ENCODE measurements at regions not wholly inside any gene's neighbourhood (a gene's known extent, or its start where the extent isn't known, plus 50 kb on each side); places are given as distances from the start of the nearest gene placed in this dataset.

DNA sequence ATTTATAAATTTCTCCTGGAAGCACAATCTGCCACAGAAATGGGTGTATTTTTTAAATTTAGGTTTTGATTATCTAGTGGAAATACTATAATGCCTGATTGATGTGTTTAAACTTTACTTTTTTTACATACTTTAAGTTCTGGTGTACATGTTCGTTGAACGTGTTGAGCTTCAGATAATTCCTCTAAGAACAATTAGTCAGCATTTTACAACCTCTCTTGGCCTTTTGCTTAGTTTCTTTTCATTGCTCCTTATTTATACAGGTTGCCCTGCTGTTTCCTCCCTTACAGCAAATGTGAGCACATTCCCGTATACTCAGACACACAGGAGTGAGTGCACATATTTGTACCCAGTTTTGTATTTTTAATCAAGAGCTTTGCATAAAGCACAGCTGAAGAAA, 1038.9 kb downstream of the BRINP3 start:
- DNase-seq (ENCODE audit: low read depth in 4 of 4, low spot score in 2 of 4): no peak

- DNase-seq (ENCODE audit: low read depth in 4 of 4, low spot score in 2 of 4): no peak
These were observed 1014.5 kb downstream of the BRINP3 start for GRCh38 chr1:189463166-189463565.

- DNase-seq (ENCODE audit: low read depth in 4 of 4, low spot score in 2 of 4): no peak
These were observed 980.9 kb downstream of the BRINP3 start for GRCh38 chr1:189496768-189497167.

- no peak for DNase-seq (ENCODE audit: low read depth in 4 of 4, low spot score in 2 of 4)
These were observed 977.9 kb downstream of the BRINP3 start for GRCh38 chr1:189499736-189500135.

- no peak for DNase-seq (ENCODE audit: low read depth in 4 of 4, low spot score in 2 of 4)
These were observed 976.9 kb downstream of the BRINP3 start for GRCh38 chr1:189500778-189501177.

- DNase-seq (ENCODE audit: low read depth in 4 of 4, low spot score in 2 of 4): no peak
These were observed 966.8 kb downstream of the BRINP3 start for GRCh38 chr1:189510827-189511226.

- no peak for DNase-seq (ENCODE audit: low read depth in 4 of 4, low spot score in 2 of 4)
These were observed 964.6 kb downstream of the BRINP3 start for GRCh38 chr1:189513091-189513490.

DNA sequence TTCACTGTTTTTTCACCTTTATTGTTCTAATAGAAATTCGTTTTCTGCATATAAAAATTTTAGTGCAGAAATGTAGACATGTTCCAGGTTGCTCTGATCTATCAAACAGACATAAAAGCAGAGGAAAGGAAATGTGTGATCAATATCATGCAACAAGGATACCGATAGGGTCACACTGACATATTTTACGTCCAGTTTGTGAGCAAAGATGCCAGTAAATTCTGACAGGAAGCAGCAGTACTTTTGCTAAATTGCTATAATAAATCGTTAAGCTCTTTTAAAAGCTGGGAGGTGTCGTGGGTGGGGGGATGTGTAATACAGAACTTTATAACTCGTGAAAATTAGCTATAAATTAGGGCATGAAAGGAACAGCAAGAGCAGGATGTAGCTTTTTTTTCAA, 955.2 kb downstream of the BRINP3 start:
- no peak for DNase-seq (ENCODE audit: low read depth in 4 of 4, low spot score in 2 of 4)

DNA sequence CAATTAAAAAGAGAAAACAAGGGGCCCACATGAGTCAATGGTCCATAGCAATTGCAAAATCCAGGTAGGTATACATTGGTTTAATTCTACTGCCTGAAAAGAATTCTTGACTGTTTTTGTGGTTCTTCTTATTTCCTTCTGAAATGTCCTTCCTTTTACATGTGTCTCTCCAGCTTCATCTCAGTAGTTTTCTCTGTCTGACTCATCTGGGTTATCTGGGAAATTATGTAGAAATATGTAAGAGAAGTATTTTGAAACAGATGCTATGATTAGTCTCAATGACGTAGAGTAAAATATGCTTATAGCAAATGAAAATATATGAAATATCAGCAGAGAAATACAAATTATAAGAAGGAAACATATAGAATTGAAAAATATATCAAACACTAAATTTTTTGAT, 953.2 kb downstream of the BRINP3 start:
- DNase-seq (ENCODE audit: low read depth in 4 of 4, low spot score in 2 of 4): no peak

GRCh38 chr1:189530162-189530561, 947.5 kb downstream of the BRINP3 start:
- DNase-seq (ENCODE audit: low read depth in 4 of 4, low spot score in 2 of 4): peak in 1 of 4 donors; percentile 0

- no peak for DNase-seq (ENCODE audit: low read depth in 4 of 4, low spot score in 2 of 4)
These were observed 939.4 kb downstream of the BRINP3 start for GRCh38 chr1:189538271-189538670.

GRCh38 chr1:189550498-189550897, 927.2 kb downstream of the BRINP3 start:
- no peak for DNase-seq (ENCODE audit: low read depth in 4 of 4, low spot score in 2 of 4)

DNA sequence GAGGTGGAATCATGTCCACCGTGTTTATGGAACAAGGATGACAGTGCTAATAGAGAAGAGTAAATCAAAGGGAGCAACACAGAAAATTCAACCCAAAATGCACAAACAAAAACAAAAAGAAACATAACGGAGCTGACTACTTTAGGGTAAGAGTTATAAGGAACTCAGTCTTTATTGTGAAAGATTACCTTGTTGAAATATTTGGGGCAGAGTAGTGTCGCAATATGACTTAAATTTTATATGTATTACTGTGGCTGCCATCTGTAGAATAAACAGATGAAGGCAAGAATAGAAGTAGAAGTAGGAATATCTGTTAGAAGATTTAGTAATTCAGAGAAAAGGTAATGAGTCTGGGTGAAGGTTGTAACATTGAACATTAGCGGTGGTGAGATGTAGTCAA, 913.9 kb downstream of the BRINP3 start:
- no peak for DNase-seq (ENCODE audit: low read depth in 4 of 4, low spot score in 2 of 4)

DNA sequence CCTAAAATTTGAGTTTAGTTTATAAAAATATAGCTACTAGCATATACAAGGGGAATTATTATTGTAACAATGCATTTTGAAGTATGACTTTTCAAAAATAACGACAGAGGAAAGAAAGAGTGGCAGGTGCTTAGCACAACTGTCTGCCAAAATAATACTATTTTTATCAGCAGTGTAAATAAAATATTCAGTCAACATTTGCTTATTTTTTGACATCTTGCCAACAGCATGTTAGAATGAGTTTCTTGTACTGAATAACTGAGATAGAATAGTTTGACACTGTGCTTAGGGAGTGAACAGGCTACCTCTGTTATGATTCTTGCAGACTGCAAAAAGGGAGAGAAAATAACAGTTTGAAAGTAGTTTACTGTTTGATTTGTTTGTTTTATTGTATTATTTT, 909.8 kb downstream of the BRINP3 start:
- DNase-seq (ENCODE audit: low read depth in 4 of 4, low spot score in 2 of 4): no peak

- DNase-seq (ENCODE audit: low read depth in 4 of 4, low spot score in 2 of 4): no peak
These were observed 881.5 kb downstream of the BRINP3 start for GRCh38 chr1:189596197-189596596.

GRCh38 chr1:189597083-189597482, 880.6 kb downstream of the BRINP3 start:
- no peak for DNase-seq (ENCODE audit: low read depth in 4 of 4, low spot score in 2 of 4)

GRCh38 chr1:189605226-189605625, 872.4 kb downstream of the BRINP3 start:
- DNase-seq (ENCODE audit: low read depth in 4 of 4, low spot score in 2 of 4): no peak

- DNase-seq (ENCODE audit: low read depth in 4 of 4, low spot score in 2 of 4): no peak
These were observed 871.6 kb downstream of the BRINP3 start for GRCh38 chr1:189606047-189606446.

DNA sequence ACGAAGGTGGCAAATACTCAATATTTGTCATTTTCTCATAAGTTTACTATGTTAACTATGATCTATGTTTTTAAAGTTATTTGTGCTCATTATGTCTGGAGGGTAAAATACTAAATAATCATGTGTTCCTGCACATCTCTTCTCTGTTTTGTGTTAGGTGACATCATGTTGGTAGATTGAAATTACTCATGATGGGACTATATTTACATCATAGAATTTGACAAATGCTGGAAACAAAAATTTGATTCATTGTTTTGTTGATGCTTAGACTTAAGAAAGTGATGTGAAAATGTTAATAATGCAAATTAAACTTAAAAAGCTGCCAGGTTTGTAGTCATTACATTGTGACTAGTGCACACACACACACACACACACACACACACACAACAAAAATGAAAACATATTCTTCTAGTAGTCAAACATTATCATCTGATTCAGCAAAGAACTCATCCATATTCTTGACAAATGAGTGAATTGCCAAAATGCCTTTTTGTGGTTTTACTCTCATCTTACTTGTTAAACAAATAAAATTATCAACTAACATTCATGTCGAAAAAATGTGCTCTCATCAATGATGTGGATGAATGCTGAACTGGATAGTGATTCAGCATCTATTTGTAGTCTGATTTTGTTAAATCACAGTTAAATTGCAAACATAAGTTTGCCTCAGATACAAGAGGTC, 870.7 kb downstream of the BRINP3 start:
- DNase-seq (ENCODE audit: low read depth in 4 of 4, low spot score in 2 of 4): no peak

DNA sequence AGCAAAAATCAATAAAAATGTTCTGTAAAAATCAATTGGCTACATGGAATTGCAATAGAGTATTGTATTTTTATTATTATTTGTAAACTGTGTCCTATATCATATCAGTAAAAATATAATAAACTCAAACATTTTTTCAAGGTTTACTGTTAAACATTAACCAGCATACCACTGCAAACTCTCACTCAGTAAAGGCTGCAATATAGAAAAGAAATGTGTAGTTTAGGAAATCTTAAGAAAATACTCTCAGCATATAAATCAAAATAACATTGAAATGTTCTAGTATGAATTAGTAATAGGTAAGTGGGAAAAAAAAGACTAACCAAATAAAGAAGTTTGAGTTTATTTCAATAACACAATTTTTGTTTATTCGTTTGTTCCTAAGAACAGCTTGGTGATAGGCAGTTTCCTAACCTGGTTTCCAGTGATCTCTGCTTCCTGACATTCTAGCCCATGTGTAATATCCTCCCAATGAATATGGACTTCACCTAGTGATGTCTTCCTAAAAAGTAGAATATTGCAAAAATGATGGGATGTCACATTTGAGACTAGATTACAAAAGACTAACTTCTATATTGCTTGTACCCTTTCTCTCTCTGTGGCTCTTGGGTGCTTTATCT, 870.1 kb downstream of the BRINP3 start:
- no peak for DNase-seq (ENCODE audit: low read depth in 4 of 4, low spot score in 2 of 4)

- no peak for DNase-seq (ENCODE audit: low read depth in 4 of 4, low spot score in 2 of 4)
These were observed 868.5 kb downstream of the BRINP3 start for GRCh38 chr1:189609167-189609566.

GRCh38 chr1:189616893-189617292, 860.8 kb downstream of the BRINP3 start:
- no peak for DNase-seq (ENCODE audit: low read depth in 4 of 4, low spot score in 2 of 4)
